A549 (cell line): ENCODE measurements at regions not wholly inside any gene's neighbourhood (a gene's known extent, or its start where the extent isn't known, plus 50 kb on each side); places are given as distances from the start of the nearest gene placed in this dataset.

Experiments used
- ATAC-seq, 2 experiments: fragments of 200-7000 bp in 1 of 2; fragments of >200 bp in 1 of 2; cut with Nextera tagmentation in 1 of 2; cut with Tn5 transposase in 1 of 2; 3 replicates each; pipeline versions ENCODE4 v1.8.0 to v1.9.1; 2018 to 2020; ENCODE audit warnings: mild to moderate bottlenecking in 1 of 2, moderate library complexity in 1 of 2
- CTCF ChIA-PET: fragments of 300-600 bp; sonication (Branson Sonifier 250); formaldehyde crosslinking; extraction: SDS; loops from one replicate; lab custom pipeline; 2021; ENCODE audit warnings: antibody characterized with exemption, inconsistent platforms; lab: Yijun Ruan, JAX
- POLR2A ChIA-PET: fragments of 350-600 bp; formaldehyde crosslinking; extraction: SDS; loops from one replicate; lab custom pipeline; 2021; ENCODE audit warnings: antibody characterized with exemption, inconsistent platforms; lab: Yijun Ruan, JAX
- DNase-seq, 2 experiments: peaks; one replicate each; pipeline versions ENCODE4 v3.0.0 to v3.0.0-alpha.2; 2011 to 2016; ENCODE audit warnings: low read depth in 1 of 2, low spot score in 1 of 2
- FAIRE-seq: peaks from 2 replicates; lab custom pipeline; 2011; peaks lifted over from hg19 to GRCh38; lab: Jason Lieb, UNC
- H3K27ac ChIP-seq, 2 experiments: fragments of >200 bp; sonication (Bioruptor Twin); formaldehyde crosslinking; 3 replicates each; pipeline ENCODE4 v1.5.1; 2016 to 2017
- H3K4me1 ChIP-seq: fragments of >200 bp; sonication (Bioruptor Twin); formaldehyde crosslinking; 3 replicates; pipeline ENCODE4 v1.6.1; 2016
- H3K4me2 ChIP-seq: fragments of >200 bp; sonication (Bioruptor Twin); formaldehyde crosslinking; 3 replicates; pipeline ENCODE4 v1.6.1; 2016
- H3K4me3 ChIP-seq: fragments of >200 bp; sonication (Bioruptor Twin); formaldehyde crosslinking; 3 replicates; pipeline ENCODE4 v1.5.1; 2016
- H3K9me3 ChIP-seq: fragments of >200 bp; sonication (Bioruptor Twin); formaldehyde crosslinking; 3 replicates; pipeline ENCODE4 v1.6.1; 2016
- CBX8 ChIP-seq: fragments of 200-600 bp; sonication (generic); IDR thresholded peaks from 2 replicates; pipeline ENCODE4 v1.6.1; 2016
- CHD4 ChIP-seq: fragments of 200-600 bp; sonication (generic); IDR thresholded peaks from 2 replicates; pipeline ENCODE4 v1.6.1; 2016; ENCODE audit warnings: antibody characterized with exemption, mild to moderate bottlenecking, borderline replicate concordance
- HDAC2 ChIP-seq: fragments of 200-600 bp; sonication (generic); IDR thresholded peaks from 2 replicates; pipeline ENCODE4 v1.6.1; 2016
- HEYL ChIP-seq: fragments of 250-450 bp; sonication (Bioruptor Pico); IDR thresholded peaks from 2 replicates; pipeline ENCODE4 v1.8.0; 2021; ENCODE audit warnings: mild to moderate bottlenecking, moderate library complexity
- HOXA7 ChIP-seq: fragments of 250-450 bp; sonication (Bioruptor Pico); IDR thresholded peaks from 2 replicates; pipeline ENCODE4 v1.5.0; 2020; ENCODE audit warnings: mild to moderate bottlenecking, moderate library complexity
- HOXB5 ChIP-seq: fragments of 250-450 bp; sonication (Bioruptor Pico); IDR thresholded peaks from 2 replicates; pipeline ENCODE4 v1.5.0; 2020; ENCODE audit warnings: mild to moderate bottlenecking, moderate library complexity
- JUN ChIP-seq, 2 experiments: fragments of >200 bp; sonication (Bioruptor Twin); formaldehyde crosslinking; IDR thresholded peaks; 2 replicates in 1 of 2; 3 replicates in 1 of 2; pipeline ENCODE4 v1.6.1; 2016 to 2017
- JUNB ChIP-seq: fragments of >200 bp; sonication (Bioruptor Twin); formaldehyde crosslinking; IDR thresholded peaks from 2 replicates; pipeline ENCODE4 v1.6.1; 2016
- KDM1A ChIP-seq: fragments of 200-600 bp; sonication (generic); IDR thresholded peaks from 2 replicates; pipeline ENCODE4 v1.6.1; 2016; ENCODE audit warnings: low read depth, mild to moderate bottlenecking
- KDM5A ChIP-seq: fragments of 200-600 bp; sonication (generic); IDR thresholded peaks from 2 replicates; pipeline ENCODE4 v1.6.1; 2016; ENCODE audit warnings: antibody characterized with exemption, mild to moderate bottlenecking
- MAZ ChIP-seq: fragments of 150-350 bp; IDR thresholded peaks from 2 replicates; pipeline ENCODE4 v1.6.1; 2014; ENCODE audit warnings: antibody characterized with exemption, low read depth, low read length, borderline replicate concordance
- NR3C1 ChIP-seq: fragments of >200 bp; sonication (Bioruptor Twin); formaldehyde crosslinking; IDR thresholded peaks from 3 replicates; pipeline ENCODE4 v1.6.1; 2017
- RAD21 ChIP-seq, 2 experiments: fragments of >200 bp in 1 of 2; sonication (Bioruptor Twin) in 1 of 2; formaldehyde crosslinking in 1 of 2; IDR thresholded peaks in 1 of 2; conservative IDR thresholded peaks in 1 of 2; 2 replicates in 1 of 2; 3 replicates in 1 of 2; pipeline ENCODE4 v1.6.1; 2012 to 2018; ENCODE audit warnings: inconsistent platforms in 1 of 2
- RARB ChIP-seq: fragments of 250-450 bp; sonication (Bioruptor Pico); IDR thresholded peaks from 2 replicates; pipeline ENCODE4 v1.8.0; 2021; ENCODE audit warnings: mild to moderate bottlenecking, moderate library complexity
- RCOR1 ChIP-seq: fragments of 150-350 bp; IDR thresholded peaks from 2 replicates; pipeline ENCODE4 v1.6.1; 2014; ENCODE audit warnings: antibody characterized with exemption, low read length, low read depth
- SMC3 ChIP-seq: fragments of >200 bp; sonication (Bioruptor Twin); formaldehyde crosslinking; IDR thresholded peaks from 3 replicates; pipeline ENCODE4 v1.6.1; 2018; ENCODE audit warnings: inconsistent platforms
- TFCP2L1 ChIP-seq: fragments of 250-450 bp; sonication (Bioruptor Pico); IDR thresholded peaks from 2 replicates; pipeline ENCODE4 v1.5.0; 2021; ENCODE audit warnings: mild to moderate bottlenecking
- TP53 ChIP-seq: fragments of 250-450 bp; sonication (Bioruptor Pico); IDR thresholded peaks from 2 replicates; pipeline ENCODE4 v1.5.0; 2021; ENCODE audit warnings: mild to moderate bottlenecking, moderate library complexity
- ZFP36 ChIP-seq: fragments of 450-650 bp; IDR thresholded peaks from 2 replicates; pipeline ENCODE4 v1.6.1; 2014; ENCODE audit warnings: borderline replicate concordance; ENCODE audit not compliant: partially characterized antibody
- WGBS: methylation state at CpG from one replicate; pipeline ENCODE4 v1.1.6; 2017; ENCODE audit errors: missing lambda C conversion rate; 5-methylcytosine and 5-hydroxymethylcytosine counted together
- TF ChIP-seq, protein P1 (sequence below): fragments of 250-450 bp; sonication (Bioruptor Pico); IDR thresholded peaks from 2 replicates; pipeline ENCODE4 v1.5.0; 2021; ENCODE audit warnings: mild to moderate bottlenecking, moderate library complexity, borderline replicate concordance
- TF ChIP-seq, protein P2 (sequence below): IDR thresholded peaks from 2 replicates; pipeline ENCODE4 v1.6.1; 2012; ENCODE audit warnings: low read depth, borderline replicate concordance

GRCh38 chr18:38007026-38007425 is 441.4 kb upstream of the CELF4 start:
- CTCF ChIA-PET: no interaction called here

GRCh38 chr18:38006541-38006940 is 440.9 kb upstream of the CELF4 start:
- Histone ChIP-seq H3K9me3 (no peaks in the 10 kb centered on the region), H3K27ac (no peak overlapping the region), H3K4me1 (no peaks in the 10 kb centered on the region), H3K4me2 (no peak overlapping the region), H3K4me3 (no peak overlapping the region)
- ATAC-seq: no peak
- no peak for DNase-seq
- WGBS: 0% methylated on average over 2 of the region's 2 CpGs
- ChIA-PET CTCF (no interaction called here), POLR2A (no interaction called here)
- no peak for FAIRE-seq
- no peak for TF ChIP-seq RAD21 (conservative IDR thresholded peaks at IDR 0.05 in 1 of 2, IDR thresholded peaks at IDR 0.05 in 1 of 2)
- no peak for TF ChIP-seq RCOR1
- no peak for TF ChIP-seq ZFP36
- TF ChIP-seq CHD4: no peak
- TF ChIP-seq JUN (IDR thresholded peaks at IDR 0.05): no peak
- TF ChIP-seq HOXA7 (CRISPR knock-in tag): no peak
- TF ChIP-seq KDM1A: no peak
- TF ChIP-seq SMC3: no peak
- TF ChIP-seq TP53 (CRISPR knock-in tag): no peak

More at GRCh38 chr18:38007026-38007425, 441.4 kb upstream of the CELF4 start:
- POLR2A ChIA-PET: no interaction called here
- TF ChIP-seq, protein P1, sequence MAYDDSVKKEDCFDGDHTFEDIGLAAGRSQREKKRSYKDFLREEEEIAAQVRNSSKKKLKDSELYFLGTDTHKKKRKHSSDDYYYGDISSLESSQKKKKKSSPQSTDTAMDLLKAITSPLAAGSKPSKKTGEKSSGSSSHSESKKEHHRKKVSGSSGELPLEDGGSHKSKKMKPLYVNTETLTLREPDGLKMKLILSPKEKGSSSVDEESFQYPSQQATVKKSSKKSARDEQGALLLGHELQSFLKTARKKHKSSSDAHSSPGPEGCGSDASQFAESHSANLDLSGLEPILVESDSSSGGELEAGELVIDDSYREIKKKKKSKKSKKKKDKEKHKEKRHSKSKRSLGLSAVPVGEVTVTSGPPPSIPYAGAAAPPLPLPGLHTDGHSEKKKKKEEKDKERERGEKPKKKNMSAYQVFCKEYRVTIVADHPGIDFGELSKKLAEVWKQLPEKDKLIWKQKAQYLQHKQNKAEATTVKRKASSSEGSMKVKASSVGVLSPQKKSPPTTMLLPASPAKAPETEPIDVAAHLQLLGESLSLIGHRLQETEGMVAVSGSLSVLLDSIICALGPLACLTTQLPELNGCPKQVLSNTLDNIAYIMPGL (CRISPR knock-in tag): no peak
- TF ChIP-seq KDM5A: no peak
- TF ChIP-seq RAD21 (conservative IDR thresholded peaks at IDR 0.05 in 1 of 2, IDR thresholded peaks at IDR 0.05 in 1 of 2): no peak
- no peak for TF ChIP-seq RARB
- TF ChIP-seq TFCP2L1 (CRISPR knock-in tag): no peak
- no peak for TF ChIP-seq HOXB5 (CRISPR knock-in tag)
- no peak for TF ChIP-seq JUNB
- TF ChIP-seq NR3C1: no peak
- no peak for TF ChIP-seq HDAC2
- TF ChIP-seq CBX8: no peak
- no peak for TF ChIP-seq HEYL (CRISPR knock-in tag)
- no peak for TF ChIP-seq RCOR1
- Histone ChIP-seq H3K4me2 (no peak overlapping the region), H3K9me3 (no peaks in the 10 kb centered on the region), H3K27ac (no peak overlapping the region), H3K4me1 (no peaks in the 10 kb centered on the region), H3K4me3 (no peak overlapping the region)
- FAIRE-seq (no peak), ATAC-seq (no peak), DNase-seq (no peak)

DNA sequence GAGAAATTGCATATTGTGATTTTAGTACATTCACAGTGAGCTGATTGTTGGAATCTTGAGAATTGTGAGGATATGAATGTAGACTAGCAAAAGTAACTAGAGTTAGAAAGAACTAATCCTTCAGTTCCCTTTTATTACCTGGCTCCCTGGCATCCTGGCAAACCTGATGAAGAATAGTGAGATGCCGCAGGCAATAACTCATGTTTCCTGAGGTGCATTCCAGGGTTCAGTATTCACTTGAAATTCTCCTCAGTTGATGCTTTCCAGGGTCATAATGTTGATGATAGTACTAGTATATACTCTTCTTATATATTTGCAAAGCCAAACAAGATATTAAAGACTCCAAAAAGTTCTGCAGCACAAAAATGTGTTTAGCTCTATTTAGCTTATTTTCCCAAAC is 432.1 kb upstream of the CELF4 start:
- POLR2A ChIA-PET: no interaction called here

More for the DNA sequence above, 432.1 kb upstream of the CELF4 start:
- H3K27ac ChIP-seq: no peak overlapping the region
- DNase-seq (no peak), FAIRE-seq (no peak), ATAC-seq (no peak)
- H3K4me1 ChIP-seq: no peaks in the 10 kb centered on the region
- CTCF ChIA-PET: no interaction called here
- no peak overlapping the region for H3K4me2 ChIP-seq
- TF ChIP-seq RAD21 (conservative IDR thresholded peaks at IDR 0.05 in 1 of 2, IDR thresholded peaks at IDR 0.05 in 1 of 2) (no peak), NR3C1 (no peak), HDAC2 (no peak), MAZ (no peak), HOXA7 (CRISPR knock-in tag) (no peak)
- TF ChIP-seq, protein P2, sequence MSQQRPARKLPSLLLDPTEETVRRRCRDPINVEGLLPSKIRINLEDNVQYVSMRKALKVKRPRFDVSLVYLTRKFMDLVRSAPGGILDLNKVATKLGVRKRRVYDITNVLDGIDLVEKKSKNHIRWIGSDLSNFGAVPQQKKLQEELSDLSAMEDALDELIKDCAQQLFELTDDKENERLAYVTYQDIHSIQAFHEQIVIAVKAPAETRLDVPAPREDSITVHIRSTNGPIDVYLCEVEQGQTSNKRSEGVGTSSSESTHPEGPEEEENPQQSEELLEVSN: no peak
- TF ChIP-seq, all 56 proteins: peak for 0
- 5% methylated on average over 1 of the region's 1 CpG for WGBS
- H3K4me3 ChIP-seq: no peak overlapping the region
- no peaks in the 10 kb centered on the region for H3K9me3 ChIP-seq
